GM12878 (cell line): ENCODE measurements at regions not wholly inside any gene's neighbourhood (a gene's known extent, or its start where the extent isn't known, plus 50 kb on each side); places are given as distances from the start of the nearest gene placed in this dataset.

ENCODE experiments used
- ATAC-seq: fragments of 200-7000 bp; cut with Tn5 transposase; 3 replicates; pipeline ENCODE4 v1.9.1; 2020; ENCODE audit warnings: mild to moderate bottlenecking, moderate library complexity
- BruUV-seq: library from RNA; stranded (reverse); fragments of 400-500 nt; replicated peaks from 2 replicates; lab custom pipeline; 2021; lab: Mats Ljungman, UMichigan
- CTCF ChIA-PET: fragments of 300-600 bp; sonication (Branson Sonifier 250); formaldehyde crosslinking; extraction: SDS; loops from one replicate; lab custom pipeline; 2021; ENCODE audit warnings: inconsistent platforms; lab: Yijun Ruan, JAX
- POLR2A ChIA-PET: fragments of 350-600 bp; formaldehyde crosslinking; extraction: SDS; loops from one replicate; lab custom pipeline; 2021; ENCODE audit warnings: inconsistent platforms; lab: Charles Lee
- RAD21 ChIA-PET: fragments of 300-600 bp; sonication (Branson Sonifier 250); formaldehyde crosslinking; loops from one replicate; lab custom pipeline; 2023; ENCODE audit warnings: antibody characterized with exemption; ENCODE audit not compliant: unreplicated experiment; lab: Charles Lee
- SMC1A ChIA-PET: fragments of 300-600 bp; sonication (Branson Sonifier 250); formaldehyde crosslinking; loops from one replicate; lab custom pipeline; 2023; ENCODE audit not compliant: unreplicated experiment, uncharacterized antibody; lab: Charles Lee
- DNase-seq: peaks from one replicate; pipeline ENCODE4 v3.0.0-alpha.2; 2011; ENCODE audit warnings: low read depth, low spot score
- FAIRE-seq: peaks from 3 replicates; lab custom pipeline; 2011; peaks lifted over from hg19 to GRCh38; lab: Jason Lieb, UNC
- H2AFZ ChIP-seq: 2 replicates; pipeline ENCODE4 v1.6.0; 2011; ENCODE audit warnings: low read depth, low read length, control low read depth; ENCODE audit not compliant: control insufficient read depth
- H3K27ac ChIP-seq: 2 replicates; pipeline ENCODE4 v1.5.1; 2011; ENCODE audit warnings: control low read depth; ENCODE audit not compliant: control insufficient read depth, insufficient read depth
- H3K27me3 ChIP-seq, 2 experiments: replicated peaks in 1 of 2; 2 replicates each; pipeline versions ENCODE4 v1.6.0 to v1.6.1; 2011; ENCODE audit warnings: low read length in 1 of 2; ENCODE audit not compliant: control insufficient read depth in 2 of 2, insufficient read depth in 2 of 2
- H3K36me3 ChIP-seq, 2 experiments: 2 replicates each; pipeline ENCODE4 v1.5.1; 2011; ENCODE audit warnings: low read length in 1 of 2; ENCODE audit not compliant: control insufficient read depth in 2 of 2, insufficient read depth in 2 of 2
- H3K4me1 ChIP-seq: 2 replicates; pipeline ENCODE4 v1.6.1; 2011; ENCODE audit warnings: mild to moderate bottlenecking, low read length, moderate library complexity, mixed read lengths; ENCODE audit not compliant: control insufficient read depth, insufficient read depth
- H3K4me2 ChIP-seq: 2 replicates; pipeline ENCODE4 v1.6.0; 2011; ENCODE audit warnings: control low read depth; ENCODE audit not compliant: control insufficient read depth, insufficient read depth
- H3K4me3 ChIP-seq: fragments of 200-600 bp; sonication (generic); 2 replicates; pipeline ENCODE4 v1.5.1; 2016
- H3K79me2 ChIP-seq: 2 replicates; pipeline ENCODE4 v1.6.0; 2011; ENCODE audit warnings: low read length; ENCODE audit not compliant: control insufficient read depth, insufficient read depth
- H3K9ac ChIP-seq: 2 replicates; pipeline ENCODE4 v1.8.0; 2011; ENCODE audit warnings: low read length, control low read depth, mixed read lengths; ENCODE audit not compliant: control insufficient read depth, insufficient read depth
- H3K9me3 ChIP-seq: replicated peaks from 3 replicates; pipeline ENCODE4 v1.5.1; 2011; ENCODE audit warnings: mild to moderate bottlenecking, low read length; ENCODE audit not compliant: control insufficient read depth, insufficient read depth
- H4K20me1 ChIP-seq: 2 replicates; pipeline ENCODE4 v1.6.0; 2011; ENCODE audit not compliant: control insufficient read depth, insufficient read depth
- BCLAF1 ChIP-seq: fragments of 450-650 bp; IDR thresholded peaks from 2 replicates; pipeline ENCODE4 v1.6.1; 2017; ENCODE audit warnings: antibody characterized with exemption, mild to moderate bottlenecking, moderate library complexity
- EP300 ChIP-seq, 2 experiments: fragments of 150-350 bp in 1 of 2; IDR thresholded peaks; 2 replicates each; pipeline ENCODE4 v1.6.1; 2011 to 2012; ENCODE audit warnings: low read depth in 2 of 2, low read length in 2 of 2, borderline replicate concordance in 1 of 2, improper control_type of control experiment in 1 of 2, inconsistent platforms in 1 of 2; ENCODE audit not compliant: control insufficient read depth in 1 of 2
- HCFC1 ChIP-seq: fragments of 150-350 bp; IDR thresholded peaks from 2 replicates; pipeline ENCODE4 v1.6.1; 2014; ENCODE audit warnings: low read length
- IKZF2 ChIP-seq, 2 experiments: fragments of 450-650 bp; IDR thresholded peaks; 2 replicates each; pipeline ENCODE4 v1.6.1; 2017; ENCODE audit warnings: mild to moderate bottlenecking in 2 of 2, moderate library complexity in 2 of 2
- JUNB ChIP-seq: IDR thresholded peaks from 2 replicates; pipeline ENCODE4 v1.6.1; 2016; ENCODE audit warnings: antibody characterized with exemption, mild to moderate bottlenecking
- NR2C2 ChIP-seq: IDR thresholded peaks from 2 replicates; pipeline ENCODE4 v1.6.1; 2011; ENCODE audit warnings: borderline replicate concordance, low read depth; ENCODE audit not compliant: control insufficient read depth, insufficient read length
- POLR2A ChIP-seq: IDR thresholded peaks from 2 replicates; pipeline ENCODE4 v1.6.1; 2011; ENCODE audit warnings: low read depth, mild to moderate bottlenecking, low read length
- SMAD1 ChIP-seq: fragments of 450-650 bp; IDR thresholded peaks from 2 replicates; pipeline ENCODE4 v1.6.1; 2018; ENCODE audit warnings: mild to moderate bottlenecking, low read depth; ENCODE audit not compliant: partially characterized antibody
- SPI1 ChIP-seq: IDR thresholded peaks from 2 replicates; pipeline ENCODE4 v1.6.1; 2011; ENCODE audit warnings: low read depth, mild to moderate bottlenecking, low read length, moderate library complexity, borderline replicate concordance; ENCODE audit not compliant: insufficient read depth
- STAT3 ChIP-seq: IDR thresholded peaks from 2 replicates; pipeline ENCODE4 v1.6.1; 2011; ENCODE audit warnings: low read depth, low read length, improper control_type of control experiment
- WGBS: methylation state at CpG from one replicate; pipeline ENCODE4 v1.1.6; 2016; ENCODE audit warnings: low lambda C conversion rate; ENCODE audit not compliant: insufficient replicate concordance, insufficient coverage; ENCODE audit errors: missing lambda C conversion rate; 5-methylcytosine and 5-hydroxymethylcytosine counted together
- in situ Hi-C: fragments of 300-500 bp; cut with MboI; formaldehyde crosslinking; loops from 9 replicates; pipeline ENCODE4 v1.14.3; 2018; ENCODE audit warnings: mixed read lengths
- intact Hi-C: fragments of 100-400 bp; cut with micrococcal nuclease; formaldehyde crosslinking; loops from one replicate; pipeline ENCODE4 v1.14.2; 2022; ENCODE audit not compliant: unreplicated experiment
- TF ChIP-seq, protein P1 (sequence below), 3 experiments: IDR thresholded peaks in 2 of 3; conservative IDR thresholded peaks in 1 of 3; 2 replicates each; pipeline ENCODE4 v1.5.1; 2011; ENCODE audit warnings: low read depth in 3 of 3, low read length in 3 of 3, mild to moderate bottlenecking in 3 of 3, control low read depth in 2 of 3, moderate library complexity in 2 of 3, inconsistent platforms in 1 of 3, mixed read lengths in 1 of 3; ENCODE audit not compliant: control insufficient read depth in 2 of 3, insufficient read depth in 1 of 3; ENCODE audit errors: extremely low read depth in 1 of 3
- TF ChIP-seq, protein P2 (sequence below): fragments of 450-650 bp; IDR thresholded peaks from 2 replicates; pipeline ENCODE4 v1.6.1; 2016; ENCODE audit warnings: mild to moderate bottlenecking
- TF ChIP-seq, protein P3 (sequence below): fragments of 450-650 bp; IDR thresholded peaks from 2 replicates; pipeline ENCODE4 v1.6.1; 2017; ENCODE audit warnings: mild to moderate bottlenecking

DNA sequence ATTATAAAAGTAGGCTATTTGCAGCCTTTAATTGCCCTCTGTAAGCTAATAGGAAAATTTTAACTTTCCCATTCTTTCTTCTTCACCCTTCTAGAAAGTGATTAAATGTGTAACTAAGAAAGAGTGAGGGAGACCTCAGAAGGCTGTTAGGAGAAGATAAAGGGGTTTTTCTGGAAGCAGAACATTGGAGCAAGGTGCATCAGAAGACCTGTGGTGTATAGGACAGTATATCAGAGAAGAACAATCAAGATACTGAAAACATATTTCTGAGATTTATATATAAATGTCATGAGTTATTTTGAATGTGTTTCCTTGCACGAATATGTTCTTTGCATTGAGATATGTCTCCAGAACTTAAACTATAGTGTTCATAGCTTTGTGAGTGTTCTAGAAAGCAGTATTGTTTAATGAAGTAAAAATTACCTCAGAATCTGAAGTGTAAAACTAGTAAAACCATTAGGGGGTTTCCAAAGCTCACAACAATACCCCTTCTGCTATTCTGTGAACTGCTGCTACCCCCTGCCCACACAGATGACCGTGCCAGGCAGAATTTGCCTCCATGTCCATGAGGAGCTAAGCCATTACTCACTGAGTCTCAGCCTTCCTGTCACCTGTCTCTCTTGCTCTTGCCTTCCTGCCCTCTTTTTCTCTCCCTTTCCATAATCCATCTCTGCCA is 537.9 kb downstream of the EPHA4 start:
- Histone ChIP-seq H3K27ac (no peak overlapping the region), H4K20me1 (no peaks in the 10 kb centered on the region), H3K4me2 (no peak overlapping the region), H3K4me3 (no peak overlapping the region), H2AFZ (no peak overlapping the region), H3K36me3 (no peaks in the 10 kb centered on the region), H3K79me2 (no peaks in the 10 kb centered on the region), H3K9me3 (no peaks in the 10 kb centered on the region), H3K27me3 (no peaks in the 10 kb centered on the region), H3K4me1 (no peaks in the 10 kb centered on the region), H3K9ac (no peak overlapping the region)
- ATAC-seq (peak; percentile 85), FAIRE-seq (no peak), DNase-seq (no peak)
- no TSS peak for BruUV-seq
- ChIA-PET SMC1A (interaction anchor here (0.7 to 1.6 kb wide), 8 partner anchors 9 to 86 kb away, joined by 3 to 4 read pairs (median 3); no protein-coding TSS in a partner anchor), POLR2A (interaction anchor here (1.0 kb wide), 1 partner anchor 12 kb away, joined by 3 read pairs; no protein-coding TSS in a partner anchor), CTCF (interaction anchor here (0.5 to 1.7 kb wide), 3 partner anchors 11 to 30 kb away, joined by 3 to 4 read pairs (median 3); no protein-coding TSS in a partner anchor), RAD21 (interaction anchor here (1.1 to 1.2 kb wide), 4 partner anchors 10 to 16 kb away, joined by 3 to 7 read pairs (median 5); no protein-coding TSS in a partner anchor)
- WGBS: 6% methylated on average over 2 of the region's 2 CpGs
- intact Hi-C loops: loop anchor here (5.0 kb wide), 1 partner anchor 347 kb away; no protein-coding TSS in a partner anchor
- in situ Hi-C loops: no loop called here
- TF ChIP-seq IKZF2 (IDR thresholded peaks at IDR 0.05): peak; percentile 45 to 48; a peak in 2 of 4 replicates
- peak in 1 of 2 experiments; percentile 30; a peak in 1 of 4 replicates for TF ChIP-seq EP300 (IDR thresholded peaks at IDR 0.05; ENCODE audit: borderline replicate concordance in 1 of 2, control insufficient read depth in 1 of 2, low read depth in 2 of 2, low read length in 2 of 2)
- TF ChIP-seq JUNB: peak; percentile 15; the same call in 1 of the 2 replicates
- TF ChIP-seq, protein P1, sequence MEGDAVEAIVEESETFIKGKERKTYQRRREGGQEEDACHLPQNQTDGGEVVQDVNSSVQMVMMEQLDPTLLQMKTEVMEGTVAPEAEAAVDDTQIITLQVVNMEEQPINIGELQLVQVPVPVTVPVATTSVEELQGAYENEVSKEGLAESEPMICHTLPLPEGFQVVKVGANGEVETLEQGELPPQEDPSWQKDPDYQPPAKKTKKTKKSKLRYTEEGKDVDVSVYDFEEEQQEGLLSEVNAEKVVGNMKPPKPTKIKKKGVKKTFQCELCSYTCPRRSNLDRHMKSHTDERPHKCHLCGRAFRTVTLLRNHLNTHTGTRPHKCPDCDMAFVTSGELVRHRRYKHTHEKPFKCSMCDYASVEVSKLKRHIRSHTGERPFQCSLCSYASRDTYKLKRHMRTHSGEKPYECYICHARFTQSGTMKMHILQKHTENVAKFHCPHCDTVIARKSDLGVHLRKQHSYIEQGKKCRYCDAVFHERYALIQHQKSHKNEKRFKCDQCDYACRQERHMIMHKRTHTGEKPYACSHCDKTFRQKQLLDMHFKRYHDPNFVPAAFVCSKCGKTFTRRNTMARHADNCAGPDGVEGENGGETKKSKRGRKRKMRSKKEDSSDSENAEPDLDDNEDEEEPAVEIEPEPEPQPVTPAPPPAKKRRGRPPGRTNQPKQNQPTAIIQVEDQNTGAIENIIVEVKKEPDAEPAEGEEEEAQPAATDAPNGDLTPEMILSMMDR (IDR thresholded peaks at IDR 0.05 in 2 of 3, conservative IDR thresholded peaks at IDR 0.05 in 1 of 3; ENCODE audit: control insufficient read depth in 2 of 3, extremely low read depth in 1 of 3, insufficient read depth in 1 of 3, low read depth in 3 of 3, low read length in 3 of 3): no peak
- no peak for TF ChIP-seq POLR2A
- no peak for TF ChIP-seq HCFC1
- TF ChIP-seq, protein P2, sequence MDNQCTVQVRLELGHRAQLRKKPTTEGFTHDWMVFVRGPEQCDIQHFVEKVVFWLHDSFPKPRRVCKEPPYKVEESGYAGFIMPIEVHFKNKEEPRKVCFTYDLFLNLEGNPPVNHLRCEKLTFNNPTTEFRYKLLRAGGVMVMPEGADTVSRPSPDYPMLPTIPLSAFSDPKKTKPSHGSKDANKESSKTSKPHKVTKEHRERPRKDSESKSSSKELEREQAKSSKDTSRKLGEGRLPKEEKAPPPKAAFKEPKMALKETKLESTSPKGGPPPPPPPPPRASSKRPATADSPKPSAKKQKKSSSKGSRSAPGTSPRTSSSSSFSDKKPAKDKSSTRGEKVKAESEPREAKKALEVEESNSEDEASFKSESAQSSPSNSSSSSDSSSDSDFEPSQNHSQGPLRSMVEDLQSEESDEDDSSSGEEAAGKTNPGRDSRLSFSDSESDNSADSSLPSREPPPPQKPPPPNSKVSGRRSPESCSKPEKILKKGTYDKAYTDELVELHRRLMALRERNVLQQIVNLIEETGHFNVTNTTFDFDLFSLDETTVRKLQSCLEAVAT: no peak
- TF ChIP-seq SPI1: no peak
- TF ChIP-seq SMAD1: no peak
- no peak for TF ChIP-seq NR2C2
- no peak for TF ChIP-seq BCLAF1
- TF ChIP-seq, protein P3, sequence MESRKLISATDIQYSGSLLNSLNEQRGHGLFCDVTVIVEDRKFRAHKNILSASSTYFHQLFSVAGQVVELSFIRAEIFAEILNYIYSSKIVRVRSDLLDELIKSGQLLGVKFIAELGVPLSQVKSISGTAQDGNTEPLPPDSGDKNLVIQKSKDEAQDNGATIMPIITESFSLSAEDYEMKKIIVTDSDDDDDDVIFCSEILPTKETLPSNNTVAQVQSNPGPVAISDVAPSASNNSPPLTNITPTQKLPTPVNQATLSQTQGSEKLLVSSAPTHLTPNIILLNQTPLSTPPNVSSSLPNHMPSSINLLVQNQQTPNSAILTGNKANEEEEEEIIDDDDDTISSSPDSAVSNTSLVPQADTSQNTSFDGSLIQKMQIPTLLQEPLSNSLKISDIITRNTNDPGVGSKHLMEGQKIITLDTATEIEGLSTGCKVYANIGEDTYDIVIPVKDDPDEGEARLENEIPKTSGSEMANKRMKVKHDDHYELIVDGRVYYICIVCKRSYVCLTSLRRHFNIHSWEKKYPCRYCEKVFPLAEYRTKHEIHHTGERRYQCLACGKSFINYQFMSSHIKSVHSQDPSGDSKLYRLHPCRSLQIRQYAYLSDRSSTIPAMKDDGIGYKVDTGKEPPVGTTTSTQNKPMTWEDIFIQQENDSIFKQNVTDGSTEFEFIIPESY: no peak
- no peak for TF ChIP-seq STAT3
